HEK293 (cell line): ENCODE measurements at regions not wholly inside any gene's neighbourhood (a gene's known extent, or its start where the extent isn't known, plus 50 kb on each side); places are given as distances from the start of the nearest gene placed in this dataset.

Experiments used
- BCL6B ChIP-seq: fragments of 450-650 bp; formaldehyde crosslinking; IDR thresholded peaks from 2 replicates; pipeline ENCODE4 v1.5.1; 2017; ENCODE audit warnings: missing biosample characterization, missing genetic modification characterization
- CTCF ChIP-seq: fragments of 450-650 bp; formaldehyde crosslinking; IDR thresholded peaks from 2 replicates; pipeline ENCODE4 v1.5.1; 2016; ENCODE audit warnings: missing biosample characterization, missing genetic modification characterization
- ZBTB7A ChIP-seq: fragments of 450-650 bp; formaldehyde crosslinking; IDR thresholded peaks from 2 replicates; pipeline ENCODE4 v1.5.1; 2016; ENCODE audit warnings: low read depth, missing biosample characterization, missing genetic modification characterization
- ZNF184 ChIP-seq: fragments of 450-650 bp; IDR thresholded peaks from 2 replicates; pipeline ENCODE4 v1.5.1; 2018; ENCODE audit warnings: missing biosample characterization, mild to moderate bottlenecking, missing genetic modification characterization

GRCh38 chr5:158292981-158293380 is 434.0 kb upstream of the CLINT1 start:
- TF ChIP-seq CTCF (tag by site-specific recombination) (no peak), ZNF184 (no peak), BCL6B (tag by site-specific recombination) (no peak), ZBTB7A (tag by site-specific recombination) (no peak)
